K562 (cell line): ENCODE measurements at regions not wholly inside any gene's neighbourhood (a gene's known extent, or its start where the extent isn't known, plus 50 kb on each side); places are given as distances from the start of the nearest gene placed in this dataset.

Experiments used
- CTCF ChIP-seq, 3 experiments: IDR thresholded peaks in 2 of 3; conservative IDR thresholded peaks in 1 of 3; 2 replicates each; pipeline ENCODE4 v1.5.1; 2011 to 2012; ENCODE audit warnings: low read length in 3 of 3, mild to moderate bottlenecking in 3 of 3, control low read depth in 2 of 3, improper control_type of control experiment in 1 of 3, inconsistent platforms in 1 of 3, low read depth in 1 of 3, mixed read lengths in 1 of 3, moderate library complexity in 1 of 3; ENCODE audit not compliant: insufficient read depth in 2 of 3
- FOXP1 ChIP-seq: sonication (generic); formaldehyde crosslinking; IDR thresholded peaks from 2 replicates; pipeline ENCODE4 v1.8.0; 2022; ENCODE audit warnings: mild to moderate bottlenecking, missing genetic modification reagents
- GABPB1 ChIP-seq: sonication (generic); formaldehyde crosslinking; IDR thresholded peaks from 2 replicates; pipeline ENCODE4 v1.8.0; 2022; ENCODE audit warnings: mild to moderate bottlenecking, missing genetic modification reagents
- NFRKB ChIP-seq: fragments of 450-650 bp; IDR thresholded peaks from 2 replicates; pipeline ENCODE4 v1.6.1; 2016; ENCODE audit warnings: low read depth
- NR2C2 ChIP-seq, 2 experiments: fragments of 200-800 bp in 1 of 2; sonication (Bioruptor generic) in 1 of 2; sonication (generic) in 1 of 2; formaldehyde crosslinking in 1 of 2; IDR thresholded peaks; 2 replicates each; pipeline versions ENCODE4 v1.6.1 to v1.8.0; 2016 to 2022; ENCODE audit warnings: mild to moderate bottlenecking in 1 of 2, missing compliant biosample characterization in 1 of 2, missing genetic modification characterization in 1 of 2, missing genetic modification reagents in 1 of 2
- POLR2A ChIP-seq: fragments of 450-650 bp; conservative IDR thresholded peaks from 2 replicates; pipeline ENCODE4 v1.6.1; 2016
- SIRT6 ChIP-seq: IDR thresholded peaks from one replicate; pipeline ENCODE4 v1.6.1; 2012; ENCODE audit warnings: low read depth, mild to moderate bottlenecking, control low read depth, inconsistent platforms, low read length, moderate library complexity
- SNAPC5 ChIP-seq: fragments of 250-450 bp; sonication (Bioruptor Pico); IDR thresholded peaks from 2 replicates; pipeline ENCODE4 v1.8.0; 2021; ENCODE audit warnings: moderate library complexity, mild to moderate bottlenecking, inconsistent platforms
- ZBTB1 ChIP-seq: sonication (generic); formaldehyde crosslinking; IDR thresholded peaks from 2 replicates; pipeline ENCODE4 v1.8.1; 2023; ENCODE audit warnings: missing genetic modification reagents, low read depth, mild to moderate bottlenecking, borderline replicate concordance
- TF ChIP-seq, protein P1 (sequence below): fragments of 450-650 bp; IDR thresholded peaks from one replicate; pipeline ENCODE4 v1.6.1; 2018; ENCODE audit warnings: mild to moderate bottlenecking, moderate library complexity; ENCODE audit not compliant: partially characterized antibody

GRCh38 chrX:1860936-1861594 is 246.2 kb downstream of the ASMT start:
- TF ChIP-seq CTCF (IDR thresholded peaks at IDR 0.05 in 2 of 3, conservative IDR thresholded peaks at IDR 0.05 in 1 of 3; ENCODE audit: insufficient read depth in 2 of 3, low read depth in 1 of 3, low read length in 3 of 3) (no peak), NFRKB (no peak), FOXP1 (no peak), SIRT6 (no peak), GABPB1 (CRISPR knock-in tag) (no peak), NR2C2 (CRISPR knock-in tag; IDR thresholded peaks at IDR 0.05) (no peak), NR2C2 (tag; IDR thresholded peaks at IDR 0.05) (no peak), SNAPC5 (CRISPR knock-in tag) (no peak), POLR2A (no peak), ZBTB1 (no peak)
- TF ChIP-seq, protein P1, sequence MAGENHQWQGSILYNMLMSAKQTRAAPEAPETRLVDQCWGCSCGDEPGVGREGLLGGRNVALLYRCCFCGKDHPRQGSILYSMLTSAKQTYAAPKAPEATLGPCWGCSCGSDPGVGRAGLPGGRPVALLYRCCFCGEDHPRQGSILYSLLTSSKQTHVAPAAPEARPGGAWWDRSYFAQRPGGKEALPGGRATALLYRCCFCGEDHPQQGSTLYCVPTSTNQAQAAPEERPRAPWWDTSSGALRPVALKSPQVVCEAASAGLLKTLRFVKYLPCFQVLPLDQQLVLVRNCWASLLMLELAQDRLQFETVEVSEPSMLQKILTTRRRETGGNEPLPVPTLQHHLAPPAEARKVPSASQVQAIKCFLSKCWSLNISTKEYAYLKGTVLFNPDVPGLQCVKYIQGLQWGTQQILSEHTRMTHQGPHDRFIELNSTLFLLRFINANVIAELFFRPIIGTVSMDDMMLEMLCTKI, result no peak
